K562 (cell line): ENCODE measurements at regions not wholly inside any gene's neighbourhood (a gene's known extent, or its start where the extent isn't known, plus 50 kb on each side); places are given as distances from the start of the nearest gene placed in this dataset.

ENCODE experiments used
- BCL6 ChIP-seq: fragments of 250-450 bp; sonication (Bioruptor Pico); IDR thresholded peaks from 2 replicates; pipeline ENCODE4 v1.4.0; 2020
- CBX1 ChIP-seq: sonication (generic); IDR thresholded peaks from 2 replicates; pipeline ENCODE4 v1.6.1; 2016; ENCODE audit warnings: antibody characterized with exemption, low read depth, mild to moderate bottlenecking
- DMBX1 ChIP-seq: fragments of 250-450 bp; sonication (Bioruptor Pico); IDR thresholded peaks from 2 replicates; pipeline ENCODE4 v1.8.0; 2022; ENCODE audit warnings: inconsistent platforms, mild to moderate bottlenecking, moderate library complexity, borderline replicate concordance
- GTF2A2 ChIP-seq: IDR thresholded peaks from 2 replicates; pipeline ENCODE4 v1.6.1; 2016; ENCODE audit warnings: mild to moderate bottlenecking, missing genetic modification characterization, missing compliant biosample characterization
- HDAC3 ChIP-seq: fragments of 450-650 bp; IDR thresholded peaks from 2 replicates; pipeline ENCODE4 v1.6.1; 2018; ENCODE audit warnings: borderline replicate concordance, mild to moderate bottlenecking, moderate library complexity; ENCODE audit not compliant: partially characterized antibody
- HDAC6 ChIP-seq: IDR thresholded peaks from 2 replicates; pipeline ENCODE4 v1.6.1; 2012; ENCODE audit warnings: low read depth, mild to moderate bottlenecking, control low read depth, inconsistent platforms, low read length, moderate library complexity
- ILF3 ChIP-seq: fragments of 450-650 bp; IDR thresholded peaks from 2 replicates; pipeline ENCODE4 v1.6.1; 2018; ENCODE audit warnings: antibody characterized with exemption, mild to moderate bottlenecking, moderate library complexity, borderline replicate concordance
- KDM2B ChIP-seq: fragments of 250-450 bp; sonication (Bioruptor Pico); IDR thresholded peaks from 2 replicates; pipeline ENCODE4 v1.8.0; 2021; ENCODE audit warnings: mild to moderate bottlenecking, moderate library complexity
- MTA3 ChIP-seq: fragments of 450-650 bp; formaldehyde crosslinking; IDR thresholded peaks from 2 replicates; pipeline ENCODE4 v1.6.1; 2017; ENCODE audit warnings: mild to moderate bottlenecking, borderline replicate concordance
- POLR2B ChIP-seq: fragments of 450-650 bp; IDR thresholded peaks from 2 replicates; pipeline ENCODE4 v1.6.1; 2018; ENCODE audit warnings: low read depth; ENCODE audit not compliant: partially characterized antibody
- RERE ChIP-seq: sonication (generic); formaldehyde crosslinking; IDR thresholded peaks from 2 replicates; pipeline ENCODE4 v1.8.0; 2023; ENCODE audit warnings: missing genetic modification reagents, mild to moderate bottlenecking, borderline replicate concordance
- RNF219 ChIP-seq: fragments of 250-450 bp; sonication (Bioruptor Pico); IDR thresholded peaks from 2 replicates; pipeline ENCODE4 v1.5.0; 2022; ENCODE audit warnings: mild to moderate bottlenecking
- SMARCE1 ChIP-seq: fragments of 450-650 bp; IDR thresholded peaks from 2 replicates; pipeline ENCODE4 v1.7.1; 2016; ENCODE audit warnings: mild to moderate bottlenecking
- SOX6 ChIP-seq: fragments of 450-650 bp; IDR thresholded peaks from 2 replicates; pipeline ENCODE4 v1.6.1; 2014; ENCODE audit warnings: mild to moderate bottlenecking
- TFAM ChIP-seq: fragments of 250-450 bp; sonication (Bioruptor Pico); conservative IDR thresholded peaks from 2 replicates; pipeline ENCODE4 v1.5.0; 2021; ENCODE audit warnings: mild to moderate bottlenecking, moderate library complexity
- ZNF12 ChIP-seq: sonication (generic); formaldehyde crosslinking; IDR thresholded peaks from 2 replicates; pipeline ENCODE4 v1.4.0; 2020; ENCODE audit warnings: mild to moderate bottlenecking, missing genetic modification reagents
- ZNF398 ChIP-seq: fragments of 250-450 bp; sonication (Bioruptor Pico); IDR thresholded peaks from 2 replicates; pipeline ENCODE4 v1.8.0; 2021; ENCODE audit warnings: moderate library complexity, mild to moderate bottlenecking, inconsistent platforms
- ZSCAN29 ChIP-seq: fragments of 450-650 bp; IDR thresholded peaks from 2 replicates; pipeline ENCODE4 v1.6.1; 2017
- ZSCAN32 ChIP-seq: fragments of 450-650 bp; formaldehyde crosslinking; IDR thresholded peaks from 2 replicates; pipeline ENCODE4 v1.4.0; 2020; ENCODE audit warnings: mild to moderate bottlenecking, moderate library complexity

- TF ChIP-seq RERE (CRISPR knock-in tag): no peak
- TF ChIP-seq ZSCAN32 (CRISPR knock-in tag): peak; percentile 93
- no peak for TF ChIP-seq HDAC6
- TF ChIP-seq SMARCE1: no peak
- TF ChIP-seq POLR2B: no peak
- TF ChIP-seq BCL6 (CRISPR knock-in tag): no peak
- TF ChIP-seq MTA3: no peak
- TF ChIP-seq ZNF12: no peak
- no peak for TF ChIP-seq CBX1
- TF ChIP-seq SOX6: peak; percentile 77
- peak; percentile 81; the same call in 1 of the 2 replicates for TF ChIP-seq DMBX1 (CRISPR knock-in tag)
- no peak for TF ChIP-seq ZNF398 (CRISPR knock-in tag)
- no peak for TF ChIP-seq ZSCAN29
- no peak for TF ChIP-seq TFAM (CRISPR knock-in tag)
- TF ChIP-seq HDAC3: no peak
- no peak for TF ChIP-seq GTF2A2 (tag)
- TF ChIP-seq RNF219: no peak
- TF ChIP-seq KDM2B (CRISPR knock-in tag): no peak
- no peak for TF ChIP-seq ILF3
Measured at GRCh38 chr10:89086801-89087521, 96.4 kb downstream of the FAS start (continued).
